Testis (tissue), 2 donors: ENCODE measurements at regions not wholly inside any gene's neighbourhood (a gene's known extent, or its start where the extent isn't known, plus 50 kb on each side); places are given as distances from the start of the nearest gene placed in this dataset.

Experiments used
- CTCF ChIP-seq, 3 experiments: fragments of 450-650 bp in 2 of 3; fragments of 200-600 bp in 1 of 3; sonication (generic) in 1 of 3; IDR thresholded peaks; one replicate each; pipeline ENCODE4 v1.5.1; 2016 to 2019; ENCODE audit warnings: antibody characterized with exemption in 3 of 3, mild to moderate bottlenecking in 2 of 3, moderate library complexity in 1 of 3
- POLR2A ChIP-seq: fragments of 450-650 bp; IDR thresholded peaks from one replicate; pipeline ENCODE4 v1.6.1; 2017; ENCODE audit warnings: antibody characterized with exemption, mild to moderate bottlenecking, moderate library complexity

DNA sequence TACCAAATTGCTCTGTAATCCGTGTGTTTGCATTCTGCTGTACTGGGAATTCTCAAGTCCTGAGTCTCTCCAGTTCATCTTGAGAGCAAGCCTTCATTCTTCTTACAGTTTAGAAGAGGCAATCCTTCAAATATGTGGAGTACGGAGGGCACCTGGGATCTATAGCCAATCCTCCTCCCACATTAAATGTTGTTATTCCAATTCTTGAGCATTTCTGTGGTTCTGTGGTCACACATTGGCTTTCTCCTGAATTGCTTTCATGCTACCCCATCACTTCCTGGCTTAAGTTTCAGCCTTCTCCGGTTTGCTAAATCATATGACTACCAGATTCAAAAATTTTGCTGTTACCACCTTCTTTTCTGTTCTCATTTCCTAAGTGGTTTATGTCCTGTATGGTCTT, 611.1 kb downstream of the PCDH19 start:
- no peak for TF ChIP-seq POLR2A
- no peak for TF ChIP-seq CTCF (IDR thresholded peaks at IDR 0.05)
